HG02571 (cell line): ENCODE measurements at regions not wholly inside any gene's neighbourhood (a gene's known extent, or its start where the extent isn't known, plus 50 kb on each side); places are given as distances from the start of the nearest gene placed in this dataset.
"Not testable (repeated sequence)": the region's sequence is repeated elsewhere in the genome, so short reads cannot be mapped to it uniquely, and the experiment has no call there.

Experiments used
- ATAC-seq: cut with Tn5 transposase; IDR thresholded peaks from one replicate; pipeline ENCODE4 v1.9.1; 2021; ENCODE audit warnings: mild to moderate bottlenecking, moderate library complexity; ENCODE audit not compliant: unreplicated experiment

DNA sequence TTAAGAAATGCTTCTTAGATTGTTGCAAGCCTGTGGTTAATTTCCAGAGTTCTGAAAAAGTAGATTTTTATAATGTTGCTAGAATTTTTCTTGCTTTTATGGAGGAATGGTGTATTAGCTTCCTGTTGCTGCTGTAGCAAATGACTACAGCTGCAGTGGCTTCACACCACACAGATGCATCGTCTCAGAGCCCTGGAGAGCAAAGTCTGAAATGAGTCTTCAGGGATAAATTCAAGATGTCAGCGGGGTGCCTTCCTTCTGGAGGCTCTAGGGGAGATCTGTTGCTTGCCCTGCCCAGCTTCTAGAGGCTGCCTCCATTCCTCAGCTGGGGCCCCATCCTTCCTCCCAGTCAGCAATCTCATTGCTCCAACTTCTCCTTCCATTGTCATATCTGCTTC, 187.8 kb downstream of the ZNF516 start:
- ATAC-seq = no peak

- no peak for ATAC-seq
These were observed 188.3 kb downstream of the ZNF516 start for GRCh38 chr18:76306685-76307292.

GRCh38 chr18:76285866-76286265, 209.2 kb downstream of the ZNF516 start:
- no peak for ATAC-seq

DNA sequence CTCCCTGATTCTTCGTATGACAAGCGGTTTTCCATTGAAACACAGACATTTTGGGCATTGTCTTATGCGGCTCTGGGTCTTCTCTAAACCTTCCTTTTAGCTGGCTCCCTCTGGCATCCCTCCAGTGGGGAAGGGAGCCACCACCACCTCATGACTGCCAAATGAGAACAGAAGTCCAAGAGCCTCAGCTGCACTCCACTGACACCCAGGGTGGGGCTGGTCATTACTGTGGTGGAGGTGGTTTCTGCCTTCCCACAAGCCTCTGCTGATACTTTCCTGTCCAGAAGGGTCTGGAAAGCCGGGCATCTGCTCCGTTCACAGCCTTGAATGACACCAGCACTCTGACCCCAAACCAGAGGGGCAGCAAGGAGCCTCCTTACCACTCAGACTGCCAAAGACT, 213.5 kb downstream of the ZNF516 start:
- ATAC-seq = no peak

DNA sequence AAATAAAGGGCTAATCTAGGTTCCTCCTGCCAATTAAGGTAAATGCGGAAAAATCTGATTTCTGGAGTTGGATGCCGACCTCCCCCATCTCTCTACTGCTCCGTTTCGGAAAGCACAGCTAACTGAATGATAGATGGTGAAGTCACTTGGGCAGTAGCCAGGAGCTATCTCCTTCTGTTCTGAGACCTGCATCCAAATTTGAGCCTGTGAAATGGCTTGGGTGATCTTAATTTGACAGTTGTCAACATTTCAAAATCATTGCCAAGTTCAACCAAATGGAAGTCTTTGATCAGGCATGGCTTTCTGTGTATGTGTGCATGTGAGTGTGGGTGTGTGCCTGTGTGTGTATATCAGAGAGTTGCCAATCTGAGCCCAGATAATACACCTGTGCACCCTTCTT, 217.2 kb downstream of the ZNF516 start:
- no peak for ATAC-seq

DNA sequence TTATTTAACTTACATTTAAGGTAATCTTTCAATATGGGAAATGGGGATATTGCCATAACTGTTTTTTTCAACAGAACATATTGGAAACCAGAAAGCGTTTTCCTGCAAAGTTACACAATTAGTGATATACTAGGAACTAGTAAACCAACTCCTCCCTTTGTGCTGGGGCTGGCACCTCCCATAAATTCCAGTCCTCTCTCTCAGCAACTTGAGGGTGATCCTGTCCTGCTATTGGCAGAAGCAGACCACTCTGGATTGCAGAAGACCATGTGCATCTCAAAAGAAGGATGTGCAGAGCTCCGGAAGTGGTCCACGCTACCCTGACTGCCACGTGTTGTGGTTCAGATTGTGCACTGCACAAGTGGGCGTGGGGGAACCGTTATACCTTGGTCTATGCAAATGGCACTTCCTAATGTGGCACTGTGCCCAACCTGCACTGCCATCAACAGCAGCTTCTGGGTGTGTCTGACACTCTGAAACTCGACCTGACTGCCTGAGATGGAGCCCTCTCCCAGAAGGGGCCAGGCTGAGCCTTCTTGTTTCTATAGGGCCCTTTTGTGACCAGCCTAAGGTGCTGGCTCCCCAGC, 219.2 kb downstream of the ZNF516 start:
- no peak for ATAC-seq

DNA sequence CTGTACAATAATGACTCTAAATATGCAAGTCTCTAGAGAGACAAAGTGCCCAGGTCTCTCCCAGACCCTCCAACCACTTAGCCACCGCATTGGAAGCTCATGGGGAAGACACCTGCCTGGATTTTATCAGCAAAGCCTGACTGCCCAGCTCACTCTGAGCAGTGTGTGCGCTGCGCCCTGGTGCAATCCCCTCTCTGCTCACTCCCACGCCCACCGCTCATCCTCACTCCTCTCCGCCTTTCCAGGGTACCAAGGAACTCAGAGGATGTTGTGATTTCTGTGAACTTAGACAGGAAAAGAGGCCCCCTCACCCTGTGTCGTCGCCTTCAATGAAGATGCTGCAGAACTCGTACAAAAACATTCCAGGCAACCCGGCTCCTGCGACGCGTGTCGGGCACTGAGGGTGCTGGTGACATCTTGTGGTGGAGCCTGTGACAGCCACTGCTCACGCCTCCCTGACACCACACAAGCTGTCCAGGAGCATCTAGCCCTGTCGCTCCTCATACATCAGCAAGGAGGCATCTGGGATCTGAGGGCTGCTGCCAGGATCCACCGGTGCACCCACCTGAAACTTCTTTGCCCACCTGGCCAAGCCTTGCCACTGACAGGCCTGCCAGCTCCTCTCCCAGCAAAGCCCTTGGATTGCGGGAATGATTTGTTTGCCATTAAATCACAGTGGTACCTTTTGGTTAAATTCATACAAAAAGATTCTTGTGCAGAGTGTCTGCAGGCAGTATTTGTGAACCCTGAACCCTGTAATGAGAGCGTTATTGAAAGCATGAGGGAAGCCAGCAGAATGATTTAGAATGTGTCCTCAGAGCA, 220.4 kb downstream of the ZNF516 start:
- no peak for ATAC-seq

DNA sequence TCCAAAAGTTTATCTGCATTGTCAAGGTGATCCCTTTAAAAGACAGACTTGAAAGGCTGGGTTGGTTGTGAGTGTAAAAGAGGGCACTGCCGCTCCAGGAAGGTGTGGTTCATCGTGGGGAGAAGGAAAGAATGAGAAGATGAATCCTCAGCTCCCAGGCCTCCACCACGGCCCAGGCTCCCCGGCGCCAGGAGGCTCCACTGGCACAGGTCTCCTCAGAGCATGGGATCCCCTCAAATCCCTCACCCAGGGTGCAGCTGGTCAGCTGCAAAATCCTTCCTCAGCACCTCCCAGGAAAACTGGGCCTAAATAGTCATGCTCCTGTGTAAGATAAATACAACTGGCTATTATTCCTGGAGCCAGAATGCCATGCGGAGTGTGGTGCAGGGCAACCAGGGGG, 221.1 kb downstream of the ZNF516 start:
- ATAC-seq = no peak

DNA sequence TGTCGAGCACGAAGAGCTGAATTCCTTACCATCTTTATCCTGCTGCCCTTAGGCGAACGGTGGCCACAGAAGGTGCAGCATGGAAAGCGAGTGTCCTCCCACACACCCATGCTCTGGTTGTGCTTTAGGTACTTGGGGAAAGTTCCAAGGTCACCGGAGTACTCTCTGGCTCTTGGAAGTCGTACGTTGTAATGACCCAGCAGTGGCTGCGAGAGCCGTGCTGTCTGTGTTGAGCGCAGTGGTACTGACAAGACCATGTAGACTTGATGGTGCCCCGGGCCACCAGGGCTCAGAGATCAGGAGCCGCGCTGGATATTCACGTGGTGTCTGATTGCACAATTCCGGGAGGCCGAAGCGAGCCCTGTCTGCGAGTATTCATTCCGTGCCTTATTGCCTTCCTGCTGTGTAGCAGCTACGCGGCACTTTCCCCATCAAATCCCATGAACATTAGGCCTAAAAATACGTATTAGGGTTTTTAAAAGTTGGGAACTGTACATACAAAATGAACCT, 222.0 kb downstream of the ZNF516 start:
- no peak for ATAC-seq

- not testable (repeated sequence) for ATAC-seq
These were observed 227.6 kb downstream of the ZNF516 start for GRCh38 chr18:76267423-76267822.

- ATAC-seq = no peak
These were observed 228.6 kb downstream of the ZNF516 start for GRCh38 chr18:76266236-76266991.

DNA sequence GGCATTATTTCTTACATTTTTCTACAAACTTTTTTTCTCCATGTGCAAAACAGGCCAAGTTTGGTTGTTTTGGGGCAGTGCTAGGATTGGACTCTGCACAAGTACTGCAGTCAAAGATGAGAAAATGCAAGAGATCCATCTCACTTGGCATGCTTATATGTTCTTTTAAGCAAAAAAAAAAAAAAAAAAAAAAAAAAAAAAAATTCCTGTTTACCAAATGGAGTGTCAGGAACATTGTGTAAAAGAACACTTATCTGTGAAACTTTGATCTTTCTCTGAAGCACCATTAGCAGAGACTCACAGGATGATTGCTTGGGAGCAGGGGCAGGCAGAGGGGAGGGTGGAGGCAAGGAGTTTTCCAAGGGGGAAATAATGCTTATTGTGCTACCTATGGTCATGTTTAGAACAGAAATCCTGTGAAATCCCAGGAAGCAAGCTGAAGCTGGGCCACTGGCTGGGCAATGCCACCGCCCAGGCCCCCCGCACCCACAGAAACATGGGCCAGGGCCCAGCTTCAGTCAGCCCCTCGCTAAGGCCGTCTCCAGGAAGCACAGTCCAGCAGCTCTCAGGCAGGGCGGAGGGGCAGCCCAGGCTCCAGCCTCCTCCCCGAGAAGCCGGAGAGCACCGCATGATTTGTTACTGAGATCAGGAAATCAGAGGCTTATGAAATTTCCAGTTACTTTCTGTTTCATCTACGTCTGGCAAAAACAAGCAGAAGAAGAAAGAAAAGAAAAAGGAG, 229.4 kb downstream of the ZNF516 start:
- no peak for ATAC-seq

DNA sequence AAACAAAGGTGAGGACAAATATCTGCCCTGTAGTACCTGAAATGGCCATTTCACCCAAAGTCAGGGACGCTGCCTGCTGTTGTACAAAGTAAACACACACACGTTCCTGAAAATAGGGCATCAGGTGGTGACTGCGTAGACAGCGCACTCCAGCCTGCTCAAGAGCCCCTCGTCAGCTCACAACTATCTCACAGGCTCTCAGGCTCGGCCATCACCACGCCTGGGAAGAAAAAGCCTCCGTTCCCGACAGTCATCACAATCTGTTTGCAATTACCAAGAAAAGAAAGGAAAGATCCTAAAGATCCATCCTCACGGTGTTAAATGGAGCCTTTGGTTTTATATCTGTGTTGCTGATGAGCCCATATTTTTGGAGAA, 230.2 kb downstream of the ZNF516 start:
- ATAC-seq = no peak

DNA sequence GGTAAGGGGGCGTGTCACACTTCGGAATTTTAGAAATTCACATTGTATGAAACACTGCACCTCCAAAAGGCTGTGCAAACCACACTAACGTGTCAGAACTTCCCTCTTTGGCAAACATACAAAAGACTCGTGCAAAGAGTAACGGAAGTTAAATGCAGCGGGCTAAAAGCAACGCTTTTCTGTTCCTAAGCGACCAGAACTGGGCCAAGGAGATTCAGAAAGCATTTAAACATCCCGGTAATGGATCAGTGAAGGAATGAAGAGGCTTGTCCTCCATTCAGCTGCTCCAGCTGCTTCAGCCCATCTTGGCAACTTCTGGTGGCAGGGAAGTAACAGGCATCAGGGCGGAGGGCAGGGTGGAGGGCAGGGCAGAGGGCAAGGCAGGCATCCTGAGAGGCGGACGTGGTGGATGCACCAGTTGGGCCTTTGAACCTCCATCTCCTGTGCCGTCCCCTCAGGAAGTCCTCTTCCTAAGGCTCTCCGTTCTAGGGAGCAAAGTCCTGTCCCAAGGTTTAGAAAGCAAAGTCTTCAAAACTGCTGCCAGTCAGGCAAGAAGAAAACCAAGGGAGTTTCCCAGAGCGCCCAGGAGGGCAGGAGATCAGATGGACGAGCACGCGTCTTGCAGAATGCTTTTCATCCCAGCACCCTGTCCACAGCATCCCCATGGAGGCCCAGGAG, 230.7 kb downstream of the ZNF516 start:
- ATAC-seq = no peak

- ATAC-seq = no peak
These were observed 231.7 kb downstream of the ZNF516 start for GRCh38 chr18:76263046-76264005.

GRCh38 chr18:76260941-76261472, 234.0 kb downstream of the ZNF516 start:
- ATAC-seq = no peak

DNA sequence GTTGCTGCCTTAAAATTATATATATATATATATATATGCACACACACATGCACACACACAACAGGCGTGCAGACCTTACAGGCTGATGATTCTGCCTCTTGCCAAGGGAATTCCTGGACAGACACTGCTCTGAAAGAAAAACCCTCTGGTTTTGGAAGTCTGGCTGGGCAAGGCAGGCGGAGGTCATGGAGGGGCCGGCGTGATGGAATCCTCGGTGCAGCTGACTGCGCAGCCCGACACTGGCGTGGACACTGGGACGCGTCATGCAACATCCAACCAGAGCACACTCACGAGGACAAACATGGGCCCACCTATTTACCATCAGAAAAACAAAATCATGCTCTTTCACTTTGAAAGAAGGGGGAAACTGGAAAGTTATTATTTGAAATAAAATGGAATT, 235.3 kb downstream of the ZNF516 start:
- no peak for ATAC-seq

GRCh38 chr18:76259096-76259495, 235.9 kb downstream of the ZNF516 start:
- no peak for ATAC-seq

DNA sequence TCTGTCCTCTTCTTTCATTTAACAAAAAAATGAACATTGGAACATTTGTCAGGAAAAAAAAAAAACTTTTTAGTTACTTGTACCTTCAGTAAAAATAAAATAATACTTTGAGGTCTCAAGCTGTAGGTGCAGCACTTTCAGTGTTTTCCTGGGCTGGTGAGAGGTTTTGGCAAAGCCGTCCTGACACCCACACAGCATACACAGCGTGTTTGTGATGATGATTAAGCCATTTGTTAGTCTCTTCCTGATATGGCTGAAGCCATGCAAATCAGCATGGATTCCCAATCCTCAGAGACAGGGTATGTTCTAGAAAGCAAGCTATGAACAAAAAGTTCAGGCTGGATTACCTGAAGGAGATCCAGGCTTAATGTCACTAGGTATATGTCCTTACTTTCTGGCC, 236.8 kb downstream of the ZNF516 start:
- ATAC-seq = no peak
